Osteoblast (primary cell): ENCODE measurements at regions not wholly inside any gene's neighbourhood (a gene's known extent, or its start where the extent isn't known, plus 50 kb on each side); places are given as distances from the start of the nearest gene placed in this dataset.

Source experiments
- DNase-seq: peaks from one replicate; pipeline ENCODE4 v3.0.0; 2011; ENCODE audit warnings: low spot score, mixed read lengths; ENCODE audit not compliant: insufficient read length; ENCODE audit errors: missing footprints
- H2AFZ ChIP-seq: 2 replicates; pipeline ENCODE4 v1.6.0; 2011; ENCODE audit warnings: mild to moderate bottlenecking, low read length
- H3K27ac ChIP-seq: 2 replicates; pipeline ENCODE4 v1.5.1; 2011; ENCODE audit warnings: mild to moderate bottlenecking, low read depth, low read length, moderate library complexity
- H3K27me3 ChIP-seq: 2 replicates; pipeline ENCODE4 v1.6.0; 2012; ENCODE audit warnings: mild to moderate bottlenecking, control low read depth, inconsistent platforms, low read length, moderate library complexity; ENCODE audit not compliant: insufficient read depth
- H3K36me3 ChIP-seq: 2 replicates; pipeline ENCODE4 v1.5.1; 2011; ENCODE audit warnings: mild to moderate bottlenecking, low read length, control low read depth, moderate library complexity; ENCODE audit not compliant: insufficient read depth
- H3K4me1 ChIP-seq: 2 replicates; pipeline ENCODE4 v1.5.1; 2011; ENCODE audit warnings: mild to moderate bottlenecking, low read length, control low read depth, moderate library complexity; ENCODE audit not compliant: insufficient read depth
- H3K4me2 ChIP-seq: 2 replicates; pipeline ENCODE4 v1.6.0; 2011; ENCODE audit warnings: mild to moderate bottlenecking, low read length; ENCODE audit not compliant: insufficient read depth
- H3K4me3 ChIP-seq: fragments of 200-600 bp; sonication (generic); 3 replicates; pipeline ENCODE4 v1.5.1; 2012; ENCODE audit warnings: mild to moderate bottlenecking, low read length, inconsistent platforms; ENCODE audit not compliant: insufficient read depth
- H3K79me2 ChIP-seq: 2 replicates; pipeline ENCODE4 v1.6.0; 2012; ENCODE audit warnings: mild to moderate bottlenecking, low read length, control low read depth, inconsistent platforms; ENCODE audit not compliant: insufficient read depth
- H3K9me3 ChIP-seq: 2 replicates; pipeline ENCODE4 v1.5.1; 2011; ENCODE audit warnings: low read depth, low read length, control low read depth
- H4K20me1 ChIP-seq: 2 replicates; pipeline ENCODE4 v1.6.0; 2012; ENCODE audit warnings: mild to moderate bottlenecking, low read length, control low read depth; ENCODE audit not compliant: insufficient read depth
- TF ChIP-seq, protein P1 (sequence below): IDR thresholded peaks from 2 replicates; pipeline ENCODE4 v1.5.1; 2011; ENCODE audit warnings: mild to moderate bottlenecking, low read depth, low read length, moderate library complexity; ENCODE audit errors: extremely low read depth

DNA sequence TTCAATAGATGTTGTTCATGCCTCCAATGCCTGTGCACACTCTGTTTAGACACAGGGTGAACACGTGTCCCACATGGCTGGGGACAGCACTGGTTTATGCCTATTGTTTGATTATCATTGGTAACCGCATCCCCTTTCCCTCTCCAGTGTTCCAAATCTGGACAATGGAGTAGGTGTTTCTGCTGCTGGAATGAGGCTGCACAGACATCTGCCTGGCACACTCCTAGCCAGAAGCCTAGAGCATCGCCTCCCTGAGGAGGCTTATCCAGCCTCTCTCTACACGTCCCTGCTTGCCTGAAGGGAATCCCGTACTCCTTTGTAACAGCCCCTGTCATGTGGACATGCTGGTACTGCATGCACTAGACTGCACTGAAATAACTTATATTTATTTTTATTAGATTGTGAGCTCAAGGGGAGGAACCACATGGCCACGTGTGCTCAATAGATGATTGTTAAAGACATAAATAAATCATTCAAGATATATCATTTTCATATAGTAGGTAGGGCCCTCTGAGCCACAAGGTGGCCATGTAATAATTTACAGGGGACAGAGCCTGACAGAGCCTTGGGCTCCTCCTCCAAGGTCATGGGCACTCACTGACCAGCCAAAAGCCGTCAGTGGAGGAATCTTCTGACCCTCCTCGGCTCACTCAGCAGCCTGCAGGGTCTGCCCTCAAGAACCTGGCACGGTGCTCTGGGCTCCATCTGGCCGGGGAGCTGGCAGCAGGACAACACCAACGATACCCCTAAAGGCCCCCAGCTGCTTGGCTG, 310.9 kb upstream of the ZNF32 start:
- Histone ChIP-seq H3K4me3 (no peak overlapping the region), H3K4me2 (no peak overlapping the region), H3K4me1 (peaks cover 14% of the 10 kb centered on the region), H3K79me2 (no peaks in the 10 kb centered on the region), H2AFZ (no peak overlapping the region), H4K20me1 (no peaks in the 10 kb centered on the region), H3K27me3 (no peaks in the 10 kb centered on the region), H3K36me3 (no peaks in the 10 kb centered on the region), H3K27ac (no peak overlapping the region), H3K9me3 (no peaks in the 10 kb centered on the region)
- TF ChIP-seq, protein P1, sequence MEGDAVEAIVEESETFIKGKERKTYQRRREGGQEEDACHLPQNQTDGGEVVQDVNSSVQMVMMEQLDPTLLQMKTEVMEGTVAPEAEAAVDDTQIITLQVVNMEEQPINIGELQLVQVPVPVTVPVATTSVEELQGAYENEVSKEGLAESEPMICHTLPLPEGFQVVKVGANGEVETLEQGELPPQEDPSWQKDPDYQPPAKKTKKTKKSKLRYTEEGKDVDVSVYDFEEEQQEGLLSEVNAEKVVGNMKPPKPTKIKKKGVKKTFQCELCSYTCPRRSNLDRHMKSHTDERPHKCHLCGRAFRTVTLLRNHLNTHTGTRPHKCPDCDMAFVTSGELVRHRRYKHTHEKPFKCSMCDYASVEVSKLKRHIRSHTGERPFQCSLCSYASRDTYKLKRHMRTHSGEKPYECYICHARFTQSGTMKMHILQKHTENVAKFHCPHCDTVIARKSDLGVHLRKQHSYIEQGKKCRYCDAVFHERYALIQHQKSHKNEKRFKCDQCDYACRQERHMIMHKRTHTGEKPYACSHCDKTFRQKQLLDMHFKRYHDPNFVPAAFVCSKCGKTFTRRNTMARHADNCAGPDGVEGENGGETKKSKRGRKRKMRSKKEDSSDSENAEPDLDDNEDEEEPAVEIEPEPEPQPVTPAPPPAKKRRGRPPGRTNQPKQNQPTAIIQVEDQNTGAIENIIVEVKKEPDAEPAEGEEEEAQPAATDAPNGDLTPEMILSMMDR = no peak
- DNase-seq = no peak

DNA sequence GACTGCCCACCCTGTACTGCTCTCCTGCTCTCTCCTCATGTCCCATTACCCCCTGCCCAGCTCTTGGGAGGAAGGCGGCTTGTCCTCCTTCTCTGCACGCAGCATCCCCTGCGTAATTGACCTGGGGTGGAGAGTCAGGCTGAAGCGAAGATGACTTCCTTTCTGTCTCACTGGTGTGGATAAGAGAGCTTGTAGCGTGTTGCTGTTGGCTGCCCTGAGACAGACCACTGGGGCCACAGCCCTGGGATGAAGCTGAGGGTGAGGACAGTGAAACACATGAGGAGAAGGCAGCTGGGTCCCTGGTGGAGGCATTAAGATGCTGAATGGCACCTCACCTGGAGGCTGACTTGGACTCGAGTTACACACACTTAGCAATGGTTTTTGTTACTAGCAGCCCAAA, 310.3 kb upstream of the ZNF32 start:
- no peak for DNase-seq
- H3K4me1 ChIP-seq = peaks cover 10% of the 10 kb centered on the region

DNA sequence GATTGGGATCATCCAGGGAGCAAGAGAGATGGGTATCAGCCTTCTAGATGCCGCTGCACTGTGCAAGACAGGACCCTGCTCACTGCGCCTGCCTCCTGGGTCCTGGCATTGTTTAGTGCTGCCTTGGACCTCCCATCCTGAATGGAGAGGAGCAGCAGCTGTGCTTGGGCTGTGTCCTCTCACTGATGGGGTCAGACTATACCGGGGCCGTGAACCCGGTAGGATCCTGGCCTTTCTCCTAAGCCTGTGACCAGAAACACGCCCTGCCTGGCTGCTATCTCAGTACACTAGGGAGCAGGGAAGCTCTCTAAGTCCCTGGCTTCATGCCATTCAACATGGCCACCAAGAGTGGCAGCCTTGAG, 309.4 kb upstream of the ZNF32 start:
- H4K20me1 ChIP-seq = no peaks in the 10 kb centered on the region
- no peak overlapping the region for H3K4me3 ChIP-seq
- peaks cover 10% of the 10 kb centered on the region for H3K4me1 ChIP-seq
- H3K79me2 ChIP-seq = no peaks in the 10 kb centered on the region
- H3K9me3 ChIP-seq = no peaks in the 10 kb centered on the region
- no peaks in the 10 kb centered on the region for H3K27me3 ChIP-seq
- no peak overlapping the region for H3K4me2 ChIP-seq
- H2AFZ ChIP-seq = no peak overlapping the region
- no peak for DNase-seq
- H3K36me3 ChIP-seq = no peaks in the 10 kb centered on the region
- TF ChIP-seq, protein P1 = no peak
- H3K27ac ChIP-seq = no peak overlapping the region

More for the DNA sequence above, 310.3 kb upstream of the ZNF32 start:
- H3K27ac ChIP-seq = no peak overlapping the region
- no peak overlapping the region for H3K4me3 ChIP-seq
- TF ChIP-seq, protein P1 = no peak
- no peak overlapping the region for H2AFZ ChIP-seq
- no peaks in the 10 kb centered on the region for H3K27me3 ChIP-seq
- no peak overlapping the region for H3K4me2 ChIP-seq
- no peaks in the 10 kb centered on the region for H4K20me1 ChIP-seq
- H3K79me2 ChIP-seq = no peaks in the 10 kb centered on the region
- H3K9me3 ChIP-seq = no peaks in the 10 kb centered on the region
- H3K36me3 ChIP-seq = no peaks in the 10 kb centered on the region

DNA sequence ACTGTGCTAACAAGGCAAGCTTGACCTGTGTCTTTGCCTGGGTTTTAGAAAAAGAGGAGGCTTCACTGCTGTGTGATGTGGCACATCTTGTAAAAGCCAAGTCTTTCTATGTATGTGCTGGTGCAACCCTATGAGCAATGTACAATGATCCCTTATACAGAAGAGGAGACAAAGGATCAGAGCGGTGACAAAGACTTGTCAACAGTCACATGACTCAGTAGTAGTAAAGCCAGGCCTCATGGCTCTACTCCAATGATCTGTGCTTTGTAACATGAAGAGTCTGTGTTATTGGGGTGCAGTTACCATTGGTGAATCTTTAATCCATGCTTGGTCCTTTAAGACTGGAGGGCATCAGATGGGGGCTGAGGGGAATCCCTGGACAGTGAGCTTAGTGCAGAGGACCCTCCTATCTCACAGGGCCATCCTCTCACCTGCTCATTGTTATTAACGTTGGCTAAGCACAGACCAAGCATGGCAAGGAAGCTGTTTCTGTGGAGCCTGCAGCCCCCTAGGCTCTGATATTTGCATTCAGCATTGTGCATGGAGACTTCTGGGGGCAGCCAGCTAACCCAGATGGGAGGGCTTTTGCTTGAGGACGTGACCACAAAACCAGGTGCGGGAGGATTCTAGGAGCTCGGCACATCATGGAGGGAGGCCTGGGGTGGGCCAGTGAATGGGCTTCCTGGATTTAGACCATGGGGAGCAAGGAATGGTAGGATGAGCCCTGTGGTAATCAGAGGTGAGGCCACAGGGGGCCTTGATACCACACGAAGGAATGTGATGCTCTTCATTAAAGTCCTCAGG, 308.8 kb upstream of the ZNF32 start:
- TF ChIP-seq, protein P1 = no peak
- Histone ChIP-seq H3K36me3 (no peaks in the 10 kb centered on the region), H2AFZ (no peak overlapping the region), H3K79me2 (no peaks in the 10 kb centered on the region), H3K4me1 (peaks cover 10% of the 10 kb centered on the region), H3K9me3 (peaks cover 3% of the 10 kb centered on the region), H3K4me3 (no peak overlapping the region), H4K20me1 (no peaks in the 10 kb centered on the region), H3K27me3 (no peaks in the 10 kb centered on the region), H3K27ac (no peak overlapping the region), H3K4me2 (no peak overlapping the region)
- no peak for DNase-seq
